ENCODE measurements at regions not wholly inside any gene's neighbourhood (a gene's known extent, or its start where the extent isn't known, plus 50 kb on each side); places are given as distances from the start of the nearest gene placed in this dataset.
"Not testable (repeated sequence)": the region's sequence is repeated elsewhere in the genome, so short reads cannot be mapped to it uniquely, and the experiment has no call there.

DNA sequence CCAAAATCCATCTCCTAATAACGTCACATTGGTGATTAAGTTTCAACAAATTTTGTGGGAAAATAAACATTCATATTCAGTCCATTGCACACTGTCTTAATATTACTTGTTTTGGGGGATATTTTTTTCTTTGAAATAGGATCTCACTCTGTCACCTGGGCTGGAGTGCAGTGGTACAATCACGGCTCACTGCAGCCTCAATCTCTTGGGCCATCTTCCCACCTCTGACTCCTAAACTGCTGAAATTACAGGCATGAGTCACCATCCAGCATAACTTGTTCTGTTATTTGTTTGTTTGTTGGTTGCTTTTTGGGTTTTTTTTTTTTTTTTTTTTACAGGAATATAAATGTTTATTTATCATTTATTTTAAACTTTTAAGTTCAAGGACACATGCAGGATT is 556.1 kb upstream of the SLITRK6 start:
- Histone ChIP-seq H3K4me1 (no peaks in the 10 kb centered on the region), H3K36me3 (no peaks in the 10 kb centered on the region), H3K9me3 (no peaks in the 10 kb centered on the region), H3K27ac (no peak overlapping the region), H3K4me3 (no peak overlapping the region), H3K27me3 (no peaks in the 10 kb centered on the region)
- TF ChIP-seq, protein P1, sequence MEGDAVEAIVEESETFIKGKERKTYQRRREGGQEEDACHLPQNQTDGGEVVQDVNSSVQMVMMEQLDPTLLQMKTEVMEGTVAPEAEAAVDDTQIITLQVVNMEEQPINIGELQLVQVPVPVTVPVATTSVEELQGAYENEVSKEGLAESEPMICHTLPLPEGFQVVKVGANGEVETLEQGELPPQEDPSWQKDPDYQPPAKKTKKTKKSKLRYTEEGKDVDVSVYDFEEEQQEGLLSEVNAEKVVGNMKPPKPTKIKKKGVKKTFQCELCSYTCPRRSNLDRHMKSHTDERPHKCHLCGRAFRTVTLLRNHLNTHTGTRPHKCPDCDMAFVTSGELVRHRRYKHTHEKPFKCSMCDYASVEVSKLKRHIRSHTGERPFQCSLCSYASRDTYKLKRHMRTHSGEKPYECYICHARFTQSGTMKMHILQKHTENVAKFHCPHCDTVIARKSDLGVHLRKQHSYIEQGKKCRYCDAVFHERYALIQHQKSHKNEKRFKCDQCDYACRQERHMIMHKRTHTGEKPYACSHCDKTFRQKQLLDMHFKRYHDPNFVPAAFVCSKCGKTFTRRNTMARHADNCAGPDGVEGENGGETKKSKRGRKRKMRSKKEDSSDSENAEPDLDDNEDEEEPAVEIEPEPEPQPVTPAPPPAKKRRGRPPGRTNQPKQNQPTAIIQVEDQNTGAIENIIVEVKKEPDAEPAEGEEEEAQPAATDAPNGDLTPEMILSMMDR (IDR thresholded peaks at IDR 0.05), result no peak
- DNase-seq (no peak), ATAC-seq (no peak), FAIRE-seq (no peak)
- intact Hi-C loops (cut with DNase I), result no loop called here
- WGBS, 2 donors, result 33 to 52% methylated on average over 2 of the region's 2 CpGs

DNA sequence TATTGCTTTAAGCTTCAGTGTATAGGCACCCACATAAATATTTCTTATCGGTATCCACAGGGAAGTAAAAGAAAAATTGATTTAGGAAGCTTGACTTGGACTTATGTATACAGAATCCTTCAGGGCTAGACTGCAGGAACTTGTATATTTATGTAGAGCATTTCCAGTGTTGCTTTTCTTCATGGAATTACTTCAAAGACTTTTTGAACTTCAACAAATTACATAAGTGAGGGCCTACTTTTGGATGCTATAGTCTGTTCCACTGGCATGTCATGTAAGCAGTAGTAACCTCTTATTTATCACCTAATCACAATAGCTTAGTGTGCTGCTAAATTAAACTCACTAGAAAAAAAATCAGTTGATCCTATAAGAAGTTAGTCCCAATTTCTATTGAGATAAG is 557.9 kb upstream of the SLITRK6 start:
- H3K4me1 ChIP-seq, result no peaks in the 10 kb centered on the region
- no peaks in the 10 kb centered on the region for H3K27me3 ChIP-seq
- no peak overlapping the region for H3K4me3 ChIP-seq
- TF ChIP-seq, protein P1 (IDR thresholded peaks at IDR 0.05), result no peak
- DNase-seq (no peak), FAIRE-seq (no peak), ATAC-seq (no peak)
- WGBS, 2 donors, result 33 to 61% methylated on average over 1 of the region's 1 CpG
- H3K9me3 ChIP-seq, result no peaks in the 10 kb centered on the region
- H3K36me3 ChIP-seq, result no peaks in the 10 kb centered on the region
- intact Hi-C loops (cut with DNase I), result no loop called here
- no peak overlapping the region for H3K27ac ChIP-seq

DNA sequence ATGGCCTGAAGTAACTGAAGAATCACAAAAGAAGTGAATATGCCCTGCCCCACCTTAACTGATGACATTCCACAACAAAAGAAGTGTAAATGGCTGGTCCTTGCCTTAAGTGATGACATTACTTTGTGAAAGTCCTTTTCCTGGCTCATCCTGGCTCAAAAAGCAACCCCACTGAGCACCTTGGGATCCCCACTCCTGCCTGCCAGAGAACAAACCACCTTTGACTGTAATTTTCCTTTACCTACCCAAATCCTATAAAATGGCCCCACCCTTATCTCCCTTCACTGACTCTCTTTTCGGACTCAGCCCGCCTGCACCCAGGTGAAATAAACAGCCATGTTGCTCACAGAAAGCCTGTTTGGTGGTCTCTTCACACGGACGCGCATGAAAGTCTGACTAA is 564.5 kb upstream of the SLITRK6 start:
- H3K4me3 ChIP-seq; H3K4me1 ChIP-seq; H3K9me3 ChIP-seq; H3K27me3 ChIP-seq; ATAC-seq; H3K27ac ChIP-seq; intact Hi-C loops (cut with DNase I); DNase-seq; FAIRE-seq; H3K36me3 ChIP-seq: not testable (repeated sequence)
- WGBS, 2 donors, result 67 to 86% methylated on average over 5 of the region's 5 CpGs

DNA sequence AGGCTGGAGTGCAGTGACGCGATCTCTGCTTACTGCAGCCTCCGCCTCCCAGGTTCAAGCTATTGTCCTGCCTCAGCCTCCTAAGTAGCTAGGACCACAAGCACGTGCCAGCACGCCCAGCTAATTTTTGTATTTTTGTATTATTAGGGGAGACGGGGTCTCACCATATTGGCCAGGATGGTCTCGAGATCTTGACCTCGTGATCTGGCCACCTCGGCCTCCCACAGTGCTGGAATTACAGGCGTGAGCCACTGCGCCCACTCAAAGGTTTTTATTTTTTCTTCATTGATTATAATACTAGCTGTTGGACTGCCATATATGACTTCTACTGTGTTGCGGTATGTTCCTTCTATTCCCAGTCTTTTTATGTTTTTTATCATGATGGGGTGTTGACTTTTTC is 569.7 kb upstream of the SLITRK6 start:
- intact Hi-C loops (cut with DNase I), result no loop called here
- no peak for FAIRE-seq
- H3K27ac ChIP-seq, result no peak overlapping the region
- no peak for ATAC-seq
- no peaks in the 10 kb centered on the region for H3K9me3 ChIP-seq
- TF ChIP-seq, protein P1 (IDR thresholded peaks at IDR 0.05), result no peak
- H3K4me1 ChIP-seq, result no peaks in the 10 kb centered on the region
- no peaks in the 10 kb centered on the region for H3K36me3 ChIP-seq
- DNase-seq, result no peak
- 73 to 82% methylated on average over 12 of the region's 12 CpGs for WGBS, 2 donors
- H3K27me3 ChIP-seq, result no peaks in the 10 kb centered on the region
- no peak overlapping the region for H3K4me3 ChIP-seq

DNA sequence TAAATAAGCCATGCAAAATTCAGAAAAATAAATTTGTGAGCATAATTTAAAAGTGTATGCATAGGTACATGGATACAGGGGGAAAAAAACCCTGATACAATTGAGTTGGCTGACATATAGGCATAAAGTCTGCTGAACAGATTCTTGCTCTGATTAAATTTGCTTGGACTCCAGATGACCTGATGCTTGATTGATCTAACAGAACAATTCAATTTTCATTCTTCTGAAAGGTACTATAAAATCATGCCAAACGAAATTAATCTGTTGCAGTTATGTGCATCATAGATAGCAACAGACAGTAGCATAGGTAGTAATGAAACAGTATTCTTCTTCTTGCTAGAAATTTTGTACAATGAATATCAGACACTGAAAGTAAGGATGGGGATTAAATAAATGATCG is 578.2 kb upstream of the SLITRK6 start:
- Histone ChIP-seq H3K4me3 (no peak overlapping the region), H3K27ac (no peak overlapping the region), H3K27me3 (no peaks in the 10 kb centered on the region), H3K4me1 (no peaks in the 10 kb centered on the region), H3K9me3 (no peaks in the 10 kb centered on the region), H3K36me3 (no peaks in the 10 kb centered on the region)
- intact Hi-C loops (cut with DNase I), result no loop called here
- no peak for FAIRE-seq
- DNase-seq, result no peak
- ATAC-seq, result no peak
- WGBS, 2 donors, result 22% methylated on average over 2 of the region's 2 CpGs
- TF ChIP-seq, protein P1 (IDR thresholded peaks at IDR 0.05), result no peak

DNA sequence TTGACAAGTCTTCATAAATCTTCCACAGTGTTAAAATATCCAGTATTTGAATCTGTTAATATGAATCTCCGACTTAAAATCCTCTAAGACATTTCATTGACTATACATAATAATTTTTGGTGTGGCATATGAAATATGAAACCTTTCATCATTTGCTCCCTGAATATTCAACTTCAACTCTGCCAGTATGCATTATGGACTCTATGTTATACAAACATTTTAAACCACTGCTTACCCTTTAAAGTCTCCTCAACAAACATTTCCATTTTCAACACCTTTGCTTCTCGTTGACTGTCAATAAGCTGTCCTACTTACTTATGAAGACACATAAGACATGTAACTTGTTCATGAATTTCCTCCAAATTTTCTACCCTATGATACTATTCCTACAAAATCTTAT is 579.4 kb upstream of the SLITRK6 start:
- no peak for ATAC-seq
- intact Hi-C loops (cut with DNase I), result no loop called here
- Histone ChIP-seq H3K36me3 (no peaks in the 10 kb centered on the region), H3K4me1 (no peaks in the 10 kb centered on the region), H3K27me3 (no peaks in the 10 kb centered on the region), H3K27ac (no peak overlapping the region), H3K9me3 (no peaks in the 10 kb centered on the region), H3K4me3 (no peak overlapping the region)
- 41 to 66% methylated on average over 2 of the region's 2 CpGs for WGBS, 2 donors
- DNase-seq, result no peak
- no peak for FAIRE-seq
- TF ChIP-seq, protein P1 (IDR thresholded peaks at IDR 0.05), result no peak
